ENCODE measurements at regions not wholly inside any gene's neighbourhood (a gene's known extent, or its start where the extent isn't known, plus 50 kb on each side); places are given as distances from the start of the nearest gene placed in this dataset.

DNA sequence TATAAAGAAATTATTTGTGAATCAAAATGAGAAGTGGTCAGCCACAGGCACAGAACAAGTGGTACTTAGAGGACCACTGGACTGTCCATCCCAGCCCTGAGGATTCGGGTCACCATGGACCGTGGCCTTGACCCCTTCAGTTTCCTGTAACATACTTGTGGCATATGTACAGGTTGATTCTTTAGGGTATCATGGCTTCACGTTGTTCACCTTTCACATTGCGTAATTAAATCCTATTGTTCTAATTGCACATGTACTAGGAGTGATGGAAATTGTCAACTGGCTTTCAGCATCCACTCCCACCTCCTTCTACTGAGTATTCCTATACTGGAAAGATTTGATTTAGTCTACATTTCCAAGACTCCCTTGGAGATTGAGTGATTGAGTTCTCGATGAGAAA, 148.3 kb upstream of the GJB5 start:
- H3K4me3 ChIP-seq (replicated peaks in 1 of 4; ENCODE audit: control extremely low read depth in 1 of 4, insufficient read depth in 1 of 4, low read depth in 3 of 4, low read length in 4 of 4): no peak overlapping the region
- H3K4me1 ChIP-seq (ENCODE audit: control insufficient read depth, extremely low read depth, insufficient read depth, low read length): no peaks in the 10 kb centered on the region
- no peaks in the 10 kb centered on the region for H4K20me1 ChIP-seq (ENCODE audit: control insufficient read depth, extremely low read depth, insufficient read depth, low read length)
- no peak for DNase-seq (ENCODE audit: low read depth in 2 of 2)
- H3K9me3 ChIP-seq (ENCODE audit: control insufficient read depth, insufficient read depth, low read depth, low read length): no peaks in the 10 kb centered on the region
- no peak overlapping the region for H3K4me2 ChIP-seq (ENCODE audit: extremely low read depth, insufficient read depth, low read length)
- no peaks in the 10 kb centered on the region for H3K27me3 ChIP-seq (ENCODE audit: control insufficient read depth, insufficient read depth, low read length)
- no peak overlapping the region for H2AFZ ChIP-seq (ENCODE audit: low read length)
- H3K36me3 ChIP-seq (ENCODE audit: control insufficient read depth, insufficient read depth, low read length): no peaks in the 10 kb centered on the region
- no peak overlapping the region for H3K9ac ChIP-seq (ENCODE audit: insufficient read depth, low read length)
- H3K79me2 ChIP-seq (ENCODE audit: control insufficient read depth, insufficient read depth, low read length): no peaks in the 10 kb centered on the region
- H3K27ac ChIP-seq (ENCODE audit: insufficient read depth, low read length): no peak overlapping the region
- TF ChIP-seq EZH2 (IDR thresholded peaks at IDR 0.05; ENCODE audit: low read length, missing control alignments): no peak
- TF ChIP-seq, protein P1, sequence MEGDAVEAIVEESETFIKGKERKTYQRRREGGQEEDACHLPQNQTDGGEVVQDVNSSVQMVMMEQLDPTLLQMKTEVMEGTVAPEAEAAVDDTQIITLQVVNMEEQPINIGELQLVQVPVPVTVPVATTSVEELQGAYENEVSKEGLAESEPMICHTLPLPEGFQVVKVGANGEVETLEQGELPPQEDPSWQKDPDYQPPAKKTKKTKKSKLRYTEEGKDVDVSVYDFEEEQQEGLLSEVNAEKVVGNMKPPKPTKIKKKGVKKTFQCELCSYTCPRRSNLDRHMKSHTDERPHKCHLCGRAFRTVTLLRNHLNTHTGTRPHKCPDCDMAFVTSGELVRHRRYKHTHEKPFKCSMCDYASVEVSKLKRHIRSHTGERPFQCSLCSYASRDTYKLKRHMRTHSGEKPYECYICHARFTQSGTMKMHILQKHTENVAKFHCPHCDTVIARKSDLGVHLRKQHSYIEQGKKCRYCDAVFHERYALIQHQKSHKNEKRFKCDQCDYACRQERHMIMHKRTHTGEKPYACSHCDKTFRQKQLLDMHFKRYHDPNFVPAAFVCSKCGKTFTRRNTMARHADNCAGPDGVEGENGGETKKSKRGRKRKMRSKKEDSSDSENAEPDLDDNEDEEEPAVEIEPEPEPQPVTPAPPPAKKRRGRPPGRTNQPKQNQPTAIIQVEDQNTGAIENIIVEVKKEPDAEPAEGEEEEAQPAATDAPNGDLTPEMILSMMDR (conservative IDR thresholded peaks at IDR 0.05 in 1 of 2, IDR thresholded peaks at IDR 0.05 in 1 of 2; ENCODE audit: low read depth in 1 of 2, low read length in 2 of 2): no peak

GRCh38 chr1:34610063-34610462, 144.8 kb upstream of the GJB5 start:
- Histone ChIP-seq H2AFZ (ENCODE audit: low read length) (no peak overlapping the region), H3K4me2 (ENCODE audit: extremely low read depth, insufficient read depth, low read length) (no peak overlapping the region), H4K20me1 (ENCODE audit: control insufficient read depth, extremely low read depth, insufficient read depth, low read length) (no peaks in the 10 kb centered on the region), H3K27me3 (ENCODE audit: control insufficient read depth, insufficient read depth, low read length) (no peaks in the 10 kb centered on the region), H3K9me3 (ENCODE audit: control insufficient read depth, insufficient read depth, low read depth, low read length) (no peaks in the 10 kb centered on the region), H3K9ac (ENCODE audit: insufficient read depth, low read length) (no peak overlapping the region), H3K4me3 (replicated peaks in 1 of 4; ENCODE audit: control extremely low read depth in 1 of 4, insufficient read depth in 1 of 4, low read depth in 3 of 4, low read length in 4 of 4) (no peak overlapping the region), H3K36me3 (ENCODE audit: control insufficient read depth, insufficient read depth, low read length) (no peaks in the 10 kb centered on the region), H3K79me2 (ENCODE audit: control insufficient read depth, insufficient read depth, low read length) (no peaks in the 10 kb centered on the region), H3K4me1 (ENCODE audit: control insufficient read depth, extremely low read depth, insufficient read depth, low read length) (no peaks in the 10 kb centered on the region), H3K27ac (ENCODE audit: insufficient read depth, low read length) (no peak overlapping the region)
- no peak for DNase-seq (ENCODE audit: low read depth in 2 of 2)
- TF ChIP-seq, protein P1 (conservative IDR thresholded peaks at IDR 0.05 in 1 of 2, IDR thresholded peaks at IDR 0.05 in 1 of 2; ENCODE audit: low read depth in 1 of 2, low read length in 2 of 2): no peak
- no peak for TF ChIP-seq EZH2 (IDR thresholded peaks at IDR 0.05; ENCODE audit: low read length, missing control alignments)

DNA sequence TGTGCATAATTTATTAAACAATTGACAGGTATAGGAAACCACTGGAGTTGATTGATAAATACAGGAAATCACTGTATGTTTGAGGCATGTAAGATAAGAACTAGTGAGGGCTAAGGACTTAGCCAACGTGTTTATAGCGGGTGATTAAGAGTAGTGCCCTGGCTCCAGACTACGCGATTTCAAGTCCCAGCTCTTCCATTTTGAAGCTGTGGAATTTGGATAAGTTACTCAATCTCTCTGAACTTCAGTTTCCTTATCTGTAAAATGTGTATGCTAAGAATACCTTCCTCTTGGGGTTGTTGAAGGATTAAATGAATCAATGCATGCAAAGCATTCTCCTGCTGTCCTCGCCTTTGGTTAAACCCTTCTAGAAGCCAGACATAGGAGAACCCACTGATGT, 143.3 kb upstream of the GJB5 start:
- Histone ChIP-seq H3K79me2 (ENCODE audit: control insufficient read depth, insufficient read depth, low read length) (no peaks in the 10 kb centered on the region), H3K9ac (ENCODE audit: insufficient read depth, low read length) (no peak overlapping the region), H3K9me3 (ENCODE audit: control insufficient read depth, insufficient read depth, low read depth, low read length) (no peaks in the 10 kb centered on the region), H3K4me2 (ENCODE audit: extremely low read depth, insufficient read depth, low read length) (no peak overlapping the region), H3K4me1 (ENCODE audit: control insufficient read depth, extremely low read depth, insufficient read depth, low read length) (no peaks in the 10 kb centered on the region), H3K27ac (ENCODE audit: insufficient read depth, low read length) (no peak overlapping the region), H3K36me3 (ENCODE audit: control insufficient read depth, insufficient read depth, low read length) (no peaks in the 10 kb centered on the region), H3K27me3 (ENCODE audit: control insufficient read depth, insufficient read depth, low read length) (no peaks in the 10 kb centered on the region), H2AFZ (ENCODE audit: low read length) (no peak overlapping the region), H4K20me1 (ENCODE audit: control insufficient read depth, extremely low read depth, insufficient read depth, low read length) (no peaks in the 10 kb centered on the region), H3K4me3 (replicated peaks in 1 of 4; ENCODE audit: control extremely low read depth in 1 of 4, insufficient read depth in 1 of 4, low read depth in 3 of 4, low read length in 4 of 4) (no peak overlapping the region)
- TF ChIP-seq, protein P1 (conservative IDR thresholded peaks at IDR 0.05 in 1 of 2, IDR thresholded peaks at IDR 0.05 in 1 of 2; ENCODE audit: low read depth in 1 of 2, low read length in 2 of 2): no peak
- no peak for TF ChIP-seq EZH2 (IDR thresholded peaks at IDR 0.05; ENCODE audit: low read length, missing control alignments)
- no peak for DNase-seq (ENCODE audit: low read depth in 2 of 2)
